ENCODE measurements at regions not wholly inside any gene's neighbourhood (a gene's known extent, or its start where the extent isn't known, plus 50 kb on each side); places are given as distances from the start of the nearest gene placed in this dataset.
"Not testable (repeated sequence)": the region's sequence is repeated elsewhere in the genome, so short reads cannot be mapped to it uniquely, and the experiment has no call there.

GRCh38 chr3:21220944-21221343, 530.1 kb downstream of the ZNF385D start:
- H3K36me3 Mint-ChIP-seq: no peaks in the 10 kb centered on the region
- no peak overlapping the region for H3K27ac Mint-ChIP-seq
- H3K4me1 Mint-ChIP-seq (ENCODE audit: low read depth in 2 of 2): no peaks in the 10 kb centered on the region
- DNase-seq (ENCODE audit: low spot score) (no peak), ATAC-seq (no peak)
- H3K4me3 Mint-ChIP-seq: no peak overlapping the region
- no peaks in the 10 kb centered on the region for H3K27me3 Mint-ChIP-seq
- H3K9me3 Mint-ChIP-seq: peaks cover 15% of the 10 kb centered on the region

GRCh38 chr3:21216598-21216997, 534.4 kb downstream of the ZNF385D start:
- no peaks in the 10 kb centered on the region for H3K27me3 Mint-ChIP-seq
- H3K36me3 Mint-ChIP-seq: peaks cover 6% of the 10 kb centered on the region
- no peak for DNase-seq (ENCODE audit: low spot score)
- peaks cover 16% of the 10 kb centered on the region for H3K9me3 Mint-ChIP-seq
- ATAC-seq: no peak
- H3K27ac Mint-ChIP-seq: no peak overlapping the region
- H3K4me3 Mint-ChIP-seq: no peak overlapping the region
- H3K4me1 Mint-ChIP-seq (ENCODE audit: low read depth in 2 of 2): no peaks in the 10 kb centered on the region

GRCh38 chr3:21204122-21204521, 546.9 kb downstream of the ZNF385D start:
- not testable (repeated sequence) for DNase-seq (ENCODE audit: low spot score); ATAC-seq; H3K4me1 Mint-ChIP-seq (ENCODE audit: low read depth in 2 of 2); H3K4me3 Mint-ChIP-seq; H3K27ac Mint-ChIP-seq; H3K27me3 Mint-ChIP-seq
- H3K36me3 Mint-ChIP-seq: peaks cover 16% of the 10 kb centered on the region
- H3K9me3 Mint-ChIP-seq: peaks cover 32% of the 10 kb centered on the region

- DNase-seq (ENCODE audit: low spot score) (no peak), ATAC-seq (no peak)
- Mint-ChIP-seq H3K36me3 (no peaks in the 10 kb centered on the region), H3K4me3 (no peak overlapping the region), H3K27me3 (no peaks in the 10 kb centered on the region), H3K9me3 (peaks cover 19% of the 10 kb centered on the region), H3K4me1 (ENCODE audit: low read depth in 2 of 2) (no peaks in the 10 kb centered on the region), H3K27ac (no peak overlapping the region)
These were observed 555.8 kb downstream of the ZNF385D start for GRCh38 chr3:21195203-21195602.

GRCh38 chr3:21194036-21194435, 557.0 kb downstream of the ZNF385D start:
- DNase-seq (ENCODE audit: low spot score); H3K36me3 Mint-ChIP-seq; H3K4me1 Mint-ChIP-seq (ENCODE audit: low read depth in 2 of 2); ATAC-seq; H3K4me3 Mint-ChIP-seq; H3K27ac Mint-ChIP-seq; H3K27me3 Mint-ChIP-seq: not testable (repeated sequence)
- peaks cover 13% of the 10 kb centered on the region for H3K9me3 Mint-ChIP-seq

GRCh38 chr3:21188459-21188858, 562.6 kb downstream of the ZNF385D start:
- Mint-ChIP-seq H3K4me1 (ENCODE audit: low read depth in 2 of 2) (no peaks in the 10 kb centered on the region), H3K27ac (no peak overlapping the region), H3K36me3 (no peaks in the 10 kb centered on the region), H3K9me3 (peaks cover 15% of the 10 kb centered on the region), H3K4me3 (no peak overlapping the region), H3K27me3 (no peaks in the 10 kb centered on the region)
- ATAC-seq (no peak), DNase-seq (ENCODE audit: low spot score) (no peak)

- Mint-ChIP-seq H3K4me1 (ENCODE audit: low read depth in 2 of 2) (no peaks in the 10 kb centered on the region), H3K36me3 (no peaks in the 10 kb centered on the region), H3K4me3 (no peak overlapping the region), H3K27me3 (no peaks in the 10 kb centered on the region), H3K9me3 (peaks cover 5% of the 10 kb centered on the region), H3K27ac (no peak overlapping the region)
- DNase-seq (ENCODE audit: low spot score) (no peak), ATAC-seq (no peak)
These were observed 565.1 kb downstream of the ZNF385D start for GRCh38 chr3:21185816-21186314.

GRCh38 chr3:21174461-21174860, 576.5 kb downstream of the ZNF385D start:
- Mint-ChIP-seq H3K27ac (no peak overlapping the region), H3K27me3 (no peaks in the 10 kb centered on the region), H3K36me3 (peaks cover 13% of the 10 kb centered on the region), H3K4me3 (no peak overlapping the region), H3K4me1 (ENCODE audit: low read depth in 2 of 2) (no peaks in the 10 kb centered on the region), H3K9me3 (peaks cover 20% of the 10 kb centered on the region)
- no peak for DNase-seq (ENCODE audit: low spot score)
- no peak for ATAC-seq

- no peak overlapping the region for H3K4me3 Mint-ChIP-seq
- peaks cover 11% of the 10 kb centered on the region for H3K9me3 Mint-ChIP-seq
- H3K27me3 Mint-ChIP-seq: no peaks in the 10 kb centered on the region
- DNase-seq (ENCODE audit: low spot score): no peak
- no peak for ATAC-seq
- no peaks in the 10 kb centered on the region for H3K4me1 Mint-ChIP-seq (ENCODE audit: low read depth in 2 of 2)
- H3K27ac Mint-ChIP-seq: no peak overlapping the region
- peaks cover 9% of the 10 kb centered on the region for H3K36me3 Mint-ChIP-seq
These were observed 580.0 kb downstream of the ZNF385D start for GRCh38 chr3:21170964-21171363.

- Mint-ChIP-seq H3K36me3 (peaks cover 3% of the 10 kb centered on the region), H3K27ac (no peak overlapping the region), H3K4me3 (no peak overlapping the region), H3K4me1 (ENCODE audit: low read depth in 2 of 2) (no peaks in the 10 kb centered on the region), H3K9me3 (peaks cover 8% of the 10 kb centered on the region), H3K27me3 (no peaks in the 10 kb centered on the region)
- DNase-seq (ENCODE audit: low spot score): no peak
- ATAC-seq: no peak
These were observed 581.1 kb downstream of the ZNF385D start for GRCh38 chr3:21169948-21170347.

GRCh38 chr3:21168471-21168870, 582.5 kb downstream of the ZNF385D start:
- no peaks in the 10 kb centered on the region for H3K27me3 Mint-ChIP-seq
- no peaks in the 10 kb centered on the region for H3K4me1 Mint-ChIP-seq (ENCODE audit: low read depth in 2 of 2)
- no peaks in the 10 kb centered on the region for H3K36me3 Mint-ChIP-seq
- ATAC-seq (no peak), DNase-seq (ENCODE audit: low spot score) (no peak)
- no peak overlapping the region for H3K4me3 Mint-ChIP-seq
- H3K9me3 Mint-ChIP-seq: peaks cover 6% of the 10 kb centered on the region
- H3K27ac Mint-ChIP-seq: no peak overlapping the region

GRCh38 chr3:21163956-21164355, 587.1 kb downstream of the ZNF385D start:
- Mint-ChIP-seq H3K9me3 (peaks cover 13% of the 10 kb centered on the region), H3K27me3 (no peaks in the 10 kb centered on the region), H3K4me1 (ENCODE audit: low read depth in 2 of 2) (no peaks in the 10 kb centered on the region), H3K4me3 (no peak overlapping the region), H3K27ac (no peak overlapping the region), H3K36me3 (no peaks in the 10 kb centered on the region)
- DNase-seq (ENCODE audit: low spot score) (no peak), ATAC-seq (no peak)

- H3K36me3 Mint-ChIP-seq: peaks cover 6% of the 10 kb centered on the region
- H3K4me3 Mint-ChIP-seq: no peak overlapping the region
- H3K4me1 Mint-ChIP-seq (ENCODE audit: low read depth in 2 of 2): no peaks in the 10 kb centered on the region
- ATAC-seq (no peak), DNase-seq (ENCODE audit: low spot score) (no peak)
- H3K9me3 Mint-ChIP-seq: peaks cover 17% of the 10 kb centered on the region
- no peaks in the 10 kb centered on the region for H3K27me3 Mint-ChIP-seq
- no peak overlapping the region for H3K27ac Mint-ChIP-seq
These were observed 591.5 kb downstream of the ZNF385D start for GRCh38 chr3:21159543-21159906.

GRCh38 chr3:21158861-21159542, 592.0 kb downstream of the ZNF385D start:
- no peaks in the 10 kb centered on the region for H3K4me1 Mint-ChIP-seq (ENCODE audit: low read depth in 2 of 2)
- H3K9me3 Mint-ChIP-seq: peaks cover 17% of the 10 kb centered on the region
- ATAC-seq (no peak), DNase-seq (ENCODE audit: low spot score) (no peak)
- H3K36me3 Mint-ChIP-seq: peaks cover 6% of the 10 kb centered on the region
- no peak overlapping the region for H3K27ac Mint-ChIP-seq
- no peak overlapping the region for H3K4me3 Mint-ChIP-seq
- no peaks in the 10 kb centered on the region for H3K27me3 Mint-ChIP-seq

GRCh38 chr3:21154911-21155310, 596.1 kb downstream of the ZNF385D start:
- Mint-ChIP-seq H3K4me3 (no peak overlapping the region), H3K27me3 (no peaks in the 10 kb centered on the region), H3K36me3 (peaks cover 12% of the 10 kb centered on the region), H3K27ac (no peak overlapping the region), H3K4me1 (ENCODE audit: low read depth in 2 of 2) (no peaks in the 10 kb centered on the region), H3K9me3 (peaks cover 18% of the 10 kb centered on the region)
- no peak for DNase-seq (ENCODE audit: low spot score)
- no peak for ATAC-seq
